Thoracic aorta (tissue), 2 donors: ENCODE measurements at regions not wholly inside any gene's neighbourhood (a gene's known extent, or its start where the extent isn't known, plus 50 kb on each side); places are given as distances from the start of the nearest gene placed in this dataset.

ENCODE experiments used
- ATAC-seq: fragments of 150-250 bp; one replicate; pipeline ENCODE4 v1.8.0; 2017; ENCODE audit warnings: low read depth; ENCODE audit not compliant: insufficient number of reproducible peaks, low FRiP score
- DNase-seq: peaks from one replicate; pipeline ENCODE4 v3.0.0-alpha.2; 2020; ENCODE audit warnings: low spot score
- H3K27ac ChIP-seq, 2 donors: fragments of 200-600 bp; sonication (generic); 1 replicate in 1 of 2; 2 replicates in 1 of 2; pipeline ENCODE4 v1.5.1; 2016; ENCODE audit warnings: mild to moderate bottlenecking in 2 of 2, moderate library complexity in 2 of 2
- H3K27me3 ChIP-seq: fragments of 200-600 bp; sonication (generic); replicated peaks from 2 replicates; pipeline ENCODE4 v1.6.0; 2016; ENCODE audit warnings: mild to moderate bottlenecking; ENCODE audit not compliant: insufficient read depth
- H3K36me3 ChIP-seq: fragments of 200-600 bp; sonication (generic); one replicate; pipeline ENCODE4 v1.5.1; 2016
- H3K4me1 ChIP-seq, 2 donors: fragments of 200-600 bp; sonication (generic); 1 replicate in 1 of 2; 2 replicates in 1 of 2; pipeline versions ENCODE4 v1.5.1 to v1.6.0; 2016; ENCODE audit warnings: low read depth in 2 of 2, mild to moderate bottlenecking in 1 of 2; ENCODE audit not compliant: control insufficient read depth in 1 of 2
- H3K4me3 ChIP-seq: fragments of 200-600 bp; sonication (generic); 2 replicates; pipeline ENCODE4 v1.5.1; 2016; ENCODE audit warnings: mild to moderate bottlenecking
- H3K9me3 ChIP-seq: fragments of 200-600 bp; sonication (generic); 2 replicates; pipeline ENCODE4 v1.5.1; 2016
- TF ChIP-seq, protein P1 (sequence below): fragments of 200-600 bp; sonication (generic); IDR thresholded peaks from one replicate; pipeline ENCODE4 v1.5.1; 2019; ENCODE audit warnings: antibody characterized with exemption

- no peak for DNase-seq
- H3K4me1 ChIP-seq, result no peaks in the 10 kb centered on the region
- no peaks in the 10 kb centered on the region for H3K27me3 ChIP-seq
- ATAC-seq, result no peak
- H3K9me3 ChIP-seq, result no peaks in the 10 kb centered on the region
- TF ChIP-seq, protein P1, sequence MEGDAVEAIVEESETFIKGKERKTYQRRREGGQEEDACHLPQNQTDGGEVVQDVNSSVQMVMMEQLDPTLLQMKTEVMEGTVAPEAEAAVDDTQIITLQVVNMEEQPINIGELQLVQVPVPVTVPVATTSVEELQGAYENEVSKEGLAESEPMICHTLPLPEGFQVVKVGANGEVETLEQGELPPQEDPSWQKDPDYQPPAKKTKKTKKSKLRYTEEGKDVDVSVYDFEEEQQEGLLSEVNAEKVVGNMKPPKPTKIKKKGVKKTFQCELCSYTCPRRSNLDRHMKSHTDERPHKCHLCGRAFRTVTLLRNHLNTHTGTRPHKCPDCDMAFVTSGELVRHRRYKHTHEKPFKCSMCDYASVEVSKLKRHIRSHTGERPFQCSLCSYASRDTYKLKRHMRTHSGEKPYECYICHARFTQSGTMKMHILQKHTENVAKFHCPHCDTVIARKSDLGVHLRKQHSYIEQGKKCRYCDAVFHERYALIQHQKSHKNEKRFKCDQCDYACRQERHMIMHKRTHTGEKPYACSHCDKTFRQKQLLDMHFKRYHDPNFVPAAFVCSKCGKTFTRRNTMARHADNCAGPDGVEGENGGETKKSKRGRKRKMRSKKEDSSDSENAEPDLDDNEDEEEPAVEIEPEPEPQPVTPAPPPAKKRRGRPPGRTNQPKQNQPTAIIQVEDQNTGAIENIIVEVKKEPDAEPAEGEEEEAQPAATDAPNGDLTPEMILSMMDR, result no peak
- no peak overlapping the region for H3K27ac ChIP-seq
- H3K4me3 ChIP-seq, result no peak overlapping the region
- H3K36me3 ChIP-seq, result no peaks in the 10 kb centered on the region
These were observed 1706.9 kb upstream of the RAG2 start for GRCh38 chr11:38304926-38305325.

GRCh38 chr11:38302564-38302963 lies 1704.5 kb upstream of the RAG2 start:
- ATAC-seq, result no peak
- H3K4me3 ChIP-seq, result no peak overlapping the region
- DNase-seq, result no peak
- TF ChIP-seq, protein P1, result no peak
- H3K27ac ChIP-seq, result no peak overlapping the region
- no peaks in the 10 kb centered on the region for H3K36me3 ChIP-seq
- H3K9me3 ChIP-seq, result no peaks in the 10 kb centered on the region
- H3K27me3 ChIP-seq, result no peaks in the 10 kb centered on the region
- H3K4me1 ChIP-seq, result no peaks in the 10 kb centered on the region

- TF ChIP-seq, protein P1, result no peak
These were observed 1702.5 kb upstream of the RAG2 start for GRCh38 chr11:38300570-38300969.

GRCh38 chr11:38296211-38296776 lies 1698.3 kb upstream of the RAG2 start:
- DNase-seq (no peak), ATAC-seq (no peak)
- Histone ChIP-seq H3K4me3 (no peak overlapping the region), H3K4me1 (no peaks in the 10 kb centered on the region), H3K27me3 (no peaks in the 10 kb centered on the region), H3K27ac (no peak overlapping the region), H3K36me3 (no peaks in the 10 kb centered on the region), H3K9me3 (peaks cover 6% of the 10 kb centered on the region)
- TF ChIP-seq, protein P1, result no peak

More at GRCh38 chr11:38300570-38300969, 1702.5 kb upstream of the RAG2 start:
- Histone ChIP-seq H3K27ac (no peak overlapping the region), H3K4me1 (no peaks in the 10 kb centered on the region), H3K36me3 (no peaks in the 10 kb centered on the region), H3K4me3 (no peak overlapping the region), H3K9me3 (peaks cover 2% of the 10 kb centered on the region), H3K27me3 (no peaks in the 10 kb centered on the region)
- DNase-seq (no peak), ATAC-seq (no peak)

DNA sequence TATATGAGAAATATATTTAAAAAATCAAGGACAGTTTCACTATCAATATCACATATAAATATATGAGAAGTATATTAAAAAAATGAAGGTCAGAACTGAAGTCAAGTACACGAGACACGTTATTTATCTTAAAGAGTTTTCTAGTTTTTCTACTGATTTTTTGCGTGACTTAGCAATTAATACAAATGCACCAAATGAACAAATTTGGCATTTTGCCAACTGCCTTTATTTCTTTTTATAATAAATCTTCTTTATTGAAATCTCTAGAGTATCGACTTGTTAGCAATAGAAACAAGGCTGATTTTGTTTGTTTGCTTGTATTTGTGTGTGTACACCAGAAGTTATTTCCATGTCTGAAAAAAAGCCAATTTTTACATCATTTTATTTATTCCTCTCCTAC lies 1684.7 kb upstream of the RAG2 start:
- no peak for ATAC-seq
- TF ChIP-seq, protein P1, result no peak
- no peak for DNase-seq
- H3K27ac ChIP-seq, result no peak overlapping the region
- no peak overlapping the region for H3K4me3 ChIP-seq
- H3K9me3 ChIP-seq, result no peaks in the 10 kb centered on the region
- H3K36me3 ChIP-seq, result no peaks in the 10 kb centered on the region
- H3K27me3 ChIP-seq, result no peaks in the 10 kb centered on the region
- H3K4me1 ChIP-seq, result no peaks in the 10 kb centered on the region
